HG03558 (cell line): ENCODE measurements at regions not wholly inside any gene's neighbourhood (a gene's known extent, or its start where the extent isn't known, plus 50 kb on each side); places are given as distances from the start of the nearest gene placed in this dataset.

Source experiments
- ATAC-seq: cut with Tn5 transposase; IDR thresholded peaks from one replicate; pipeline ENCODE4 v1.9.1; 2021; ENCODE audit warnings: moderate number of reproducible peaks; ENCODE audit not compliant: unreplicated experiment; ENCODE audit errors: extremely low read depth

DNA sequence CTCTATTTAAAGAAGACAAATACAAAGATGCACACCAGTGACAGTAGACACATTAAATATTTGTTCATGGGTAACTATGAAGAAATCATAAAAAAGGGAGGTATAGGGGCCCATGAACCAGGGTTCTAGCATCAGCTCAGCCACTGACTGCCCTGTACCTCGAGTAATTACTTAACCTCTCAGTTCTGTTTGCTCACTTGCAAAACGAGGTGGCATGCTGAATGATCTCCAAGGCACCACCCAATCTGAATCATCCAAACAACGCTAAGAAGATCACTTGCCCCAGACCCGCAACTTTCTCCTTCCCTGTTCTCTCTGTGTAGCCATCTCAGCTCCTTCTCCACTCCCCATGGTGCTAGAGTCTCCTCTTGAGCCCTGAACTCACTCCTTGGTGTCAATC lies 374.7 kb downstream of the VPS13C start:
- ATAC-seq: no peak

GRCh38 chr15:61684749-61685467 lies 375.3 kb downstream of the VPS13C start:
- no peak for ATAC-seq

GRCh38 chr15:61682891-61683735 lies 377.1 kb downstream of the VPS13C start:
- no peak for ATAC-seq

- ATAC-seq: no peak
Observed at GRCh38 chr15:61681676-61682075, 378.6 kb downstream of the VPS13C start.

GRCh38 chr15:61681038-61681418 lies 379.2 kb downstream of the VPS13C start:
- no peak for ATAC-seq

GRCh38 chr15:61680260-61681037 lies 379.8 kb downstream of the VPS13C start:
- ATAC-seq: no peak

DNA sequence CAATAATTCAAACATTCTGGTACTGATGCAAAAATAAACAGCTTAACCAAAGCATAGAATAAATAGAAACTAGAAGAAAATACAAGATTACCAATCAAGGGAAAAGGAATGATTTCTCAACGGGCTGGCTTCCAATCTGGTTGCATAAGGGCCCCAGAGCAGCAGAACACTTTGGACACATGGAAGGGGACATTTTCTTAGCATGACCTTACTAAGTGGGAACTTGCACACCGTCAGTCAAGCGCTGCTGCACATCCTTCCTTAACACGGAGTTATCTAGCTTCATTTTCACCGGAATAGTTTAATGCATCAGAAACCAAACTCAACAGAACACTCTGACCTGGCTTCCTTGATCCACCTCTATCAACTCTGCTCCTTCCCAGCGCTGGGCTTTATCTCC lies 388.5 kb downstream of the VPS13C start:
- no peak for ATAC-seq

- no peak for ATAC-seq
Observed at GRCh38 chr15:61668444-61668843, 391.8 kb downstream of the VPS13C start.

DNA sequence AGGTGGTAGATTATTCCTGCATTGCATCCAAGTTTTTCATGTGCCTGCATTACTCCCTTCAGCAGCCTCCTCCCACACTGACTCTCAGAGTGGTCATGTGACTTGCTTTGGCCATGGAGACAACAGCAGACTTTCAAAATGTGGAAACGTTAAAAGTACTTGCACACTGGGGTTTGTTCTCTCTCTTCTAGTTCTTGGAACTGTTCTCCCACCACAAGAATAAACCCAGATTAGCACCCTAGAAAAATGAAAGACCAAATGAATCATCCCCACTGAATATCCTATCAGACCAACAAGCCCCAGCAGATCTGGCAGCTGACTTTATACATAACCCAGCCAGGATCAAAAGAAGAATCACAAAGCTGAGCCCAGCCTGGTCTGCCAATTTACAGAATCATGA lies 398.5 kb downstream of the VPS13C start:
- ATAC-seq: no peak

GRCh38 chr15:61660579-61660978 lies 399.7 kb downstream of the VPS13C start:
- ATAC-seq: no peak

DNA sequence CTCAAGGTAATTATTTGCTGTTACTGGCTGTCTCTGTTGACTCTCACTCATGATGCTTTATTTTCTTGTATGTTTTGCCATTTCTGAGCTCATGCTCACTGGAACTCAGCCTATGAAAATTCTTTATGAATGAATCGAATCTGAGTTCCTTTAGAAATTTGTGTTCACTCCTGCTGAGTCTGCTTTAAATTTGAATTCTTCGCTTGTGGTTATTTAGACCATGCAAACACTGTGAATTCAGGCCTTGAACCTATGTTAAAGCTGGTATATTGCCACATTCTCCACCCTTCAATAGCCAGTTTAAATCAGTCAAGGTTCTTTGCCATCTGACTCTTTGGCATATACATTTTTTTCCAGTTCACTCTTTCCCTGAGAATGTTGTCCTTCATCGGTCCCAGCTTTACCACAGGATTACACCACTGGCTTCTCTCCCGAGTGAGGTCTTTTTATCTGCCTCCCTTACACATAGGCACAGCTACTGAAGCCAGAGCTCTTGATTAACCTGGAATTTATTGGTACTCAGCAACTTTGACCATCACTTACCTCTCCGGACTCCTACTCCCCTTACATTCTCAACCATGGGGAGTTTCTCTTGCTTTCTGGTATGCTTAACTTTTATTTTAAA lies 400.6 kb downstream of the VPS13C start:
- no peak for ATAC-seq

- no peak for ATAC-seq
Observed at GRCh38 chr15:61657461-61657860, 402.8 kb downstream of the VPS13C start.

- ATAC-seq: no peak
Observed at GRCh38 chr15:61656391-61656790, 403.9 kb downstream of the VPS13C start.

DNA sequence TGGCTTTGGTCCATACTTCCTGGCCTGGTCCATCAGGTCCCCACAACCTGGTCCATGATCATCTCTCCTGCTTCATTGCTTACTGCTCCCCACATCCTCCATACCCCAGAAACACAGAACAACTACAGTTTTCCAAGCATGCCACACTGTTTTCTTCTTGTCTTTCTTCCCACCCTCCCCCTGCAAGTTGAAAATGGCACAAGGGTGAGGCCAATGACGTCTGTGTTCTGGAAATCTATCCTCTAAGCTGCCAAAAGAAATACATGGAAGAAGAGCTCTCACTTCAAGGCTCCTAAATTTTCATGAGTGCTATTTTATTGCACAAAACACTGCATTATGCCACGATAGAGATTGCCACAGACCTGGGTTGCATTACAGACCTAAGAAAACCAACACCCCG lies 404.4 kb downstream of the VPS13C start:
- ATAC-seq: no peak

GRCh38 chr15:61654918-61655317 lies 405.3 kb downstream of the VPS13C start:
- no peak for ATAC-seq

- ATAC-seq: no peak
Observed at GRCh38 chr15:61654002-61654740, 406.1 kb downstream of the VPS13C start.

DNA sequence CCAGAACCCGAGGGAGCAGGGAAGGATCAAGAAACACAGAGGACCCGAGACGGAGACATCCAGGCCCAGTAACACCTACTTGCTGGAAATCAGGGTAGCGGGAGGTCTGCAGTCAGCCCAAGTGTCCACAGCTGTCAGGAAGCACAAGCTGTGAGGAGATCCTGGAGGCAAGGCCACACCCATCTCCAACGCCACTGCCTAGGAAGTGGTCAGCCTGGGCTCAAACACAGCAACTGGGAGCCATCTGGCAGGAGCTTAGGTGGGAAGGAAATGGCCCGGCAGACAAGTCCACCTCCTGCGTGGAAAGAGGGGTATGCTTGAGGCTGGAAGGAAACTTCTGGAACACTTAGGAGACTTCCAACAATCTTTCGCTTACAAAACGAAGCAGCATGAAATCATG lies 407.1 kb downstream of the VPS13C start:
- no peak for ATAC-seq

DNA sequence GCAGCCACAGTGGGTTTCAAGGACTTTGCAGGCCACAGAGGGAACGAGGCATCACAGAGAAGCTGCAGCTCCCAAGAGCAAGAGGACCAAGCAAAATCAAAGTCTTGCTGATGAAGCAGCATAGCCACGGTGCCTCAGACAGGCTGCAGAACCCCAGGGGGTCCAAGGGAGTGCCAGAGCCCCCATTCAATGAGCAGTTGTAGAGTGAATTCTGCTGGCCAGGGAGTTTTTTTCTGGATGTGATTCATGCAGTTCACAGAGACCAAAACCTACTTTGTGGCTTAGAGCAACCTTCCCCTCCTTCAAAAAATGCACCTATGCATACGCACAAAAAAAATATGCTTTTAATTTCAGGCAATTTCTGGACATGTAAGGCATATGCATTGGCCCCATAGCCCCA lies 409.0 kb downstream of the VPS13C start:
- ATAC-seq: no peak

GRCh38 chr15:61649046-61649445 lies 411.2 kb downstream of the VPS13C start:
- no peak for ATAC-seq

DNA sequence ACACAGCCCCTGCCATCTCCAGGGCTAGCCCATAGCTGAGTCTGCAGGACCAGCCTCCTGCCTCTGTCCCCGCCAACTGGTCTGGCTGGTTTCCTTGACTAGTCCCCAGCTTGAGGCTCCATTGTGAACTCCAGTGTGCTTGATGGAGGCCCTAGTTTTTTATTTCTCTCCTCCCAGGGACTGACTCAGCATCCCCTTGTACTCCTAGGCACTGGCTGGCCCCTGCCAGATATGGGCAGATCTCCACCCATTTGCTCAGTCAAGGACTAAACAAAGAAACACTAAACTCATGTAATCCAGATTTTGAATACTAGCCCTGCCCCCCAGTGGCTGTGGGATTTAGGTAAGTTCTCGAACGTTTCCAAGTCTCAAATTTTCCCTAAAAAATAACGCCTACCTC lies 415.4 kb upstream of the RORA start:
- ATAC-seq: no peak
